Testis (tissue), 2 donors: ENCODE measurements at regions not wholly inside any gene's neighbourhood (a gene's known extent, or its start where the extent isn't known, plus 50 kb on each side); places are given as distances from the start of the nearest gene placed in this dataset.

Source experiments
- DNase-seq: peaks from one replicate; pipeline ENCODE4 v3.0.0-alpha.2; 2019
- H3K27ac ChIP-seq, 2 donors: fragments of 200-600 bp; sonication (generic); one replicate each; pipeline ENCODE4 v1.5.1; 2019
- H3K27me3 ChIP-seq: fragments of 200-600 bp; sonication (generic); one replicate; pipeline ENCODE4 v1.5.1; 2019
- H3K36me3 ChIP-seq: fragments of 200-600 bp; sonication (generic); one replicate; pipeline ENCODE4 v1.5.1; 2017; ENCODE audit warnings: low read depth; ENCODE audit errors: missing control alignments
- H3K4me1 ChIP-seq: fragments of 200-600 bp; sonication (generic); one replicate; pipeline ENCODE4 v1.5.1; 2019
- H3K4me3 ChIP-seq, 2 donors: fragments of 200-600 bp; sonication (generic); one replicate each; pipeline ENCODE4 v1.5.1; 2017 to 2019
- H3K9me3 ChIP-seq: fragments of 200-600 bp; sonication (generic); one replicate; pipeline ENCODE4 v1.5.1; 2017
- CTCF ChIP-seq, 3 experiments: fragments of 450-650 bp in 2 of 3; fragments of 200-600 bp in 1 of 3; sonication (generic) in 1 of 3; IDR thresholded peaks; one replicate each; pipeline ENCODE4 v1.5.1; 2016 to 2019; ENCODE audit warnings: antibody characterized with exemption in 3 of 3, mild to moderate bottlenecking in 2 of 3, moderate library complexity in 1 of 3
- POLR2A ChIP-seq: fragments of 450-650 bp; IDR thresholded peaks from one replicate; pipeline ENCODE4 v1.6.1; 2017; ENCODE audit warnings: antibody characterized with exemption, mild to moderate bottlenecking, moderate library complexity
- WGBS, 2 donors: methylation state at CpG; one replicate each; pipeline ENCODE4 v1.1.5; 2018; 5-methylcytosine and 5-hydroxymethylcytosine counted together
- intact Hi-C: fragments of 100-400 bp; cut with DNase I; formaldehyde crosslinking; loops from one replicate; pipeline ENCODE4 v1.15.1; 2023; ENCODE audit warnings: low total_unique reads

GRCh38 chr18:26662996-26663395 lies 114.6 kb upstream of the KCTD1 start:
- Histone ChIP-seq H3K9me3 (no peaks in the 10 kb centered on the region), H3K4me1 (peaks cover 2% of the 10 kb centered on the region), H3K36me3 (no peaks in the 10 kb centered on the region), H3K27ac (no peak overlapping the region), H3K27me3 (no peaks in the 10 kb centered on the region), H3K4me3 (no peak overlapping the region)
- no peak for TF ChIP-seq POLR2A
- TF ChIP-seq CTCF (IDR thresholded peaks at IDR 0.05) = no peak
- no peak for DNase-seq
- WGBS, 2 donors = 84 to 87% methylated on average over 5 of the region's 5 CpGs
- intact Hi-C loops = no loop called here

GRCh38 chr18:26657631-26658581 lies 109.6 kb upstream of the KCTD1 start:
- intact Hi-C loops = no loop called here
- DNase-seq = no peak
- no peaks in the 10 kb centered on the region for H3K36me3 ChIP-seq
- H3K27me3 ChIP-seq = no peaks in the 10 kb centered on the region
- H3K27ac ChIP-seq = peak overlapping the region in 1 of 2 donors; percentile 86
- peaks cover 9% of the 10 kb centered on the region for H3K4me1 ChIP-seq
- TF ChIP-seq POLR2A (no peak), CTCF (IDR thresholded peaks at IDR 0.05) (no peak)
- peak overlapping the region; percentile 70 to 78 for H3K4me3 ChIP-seq
- 8 to 11% methylated on average over 15 of the region's 15 CpGs for WGBS, 2 donors
- H3K9me3 ChIP-seq = no peaks in the 10 kb centered on the region

- peak; percentile 66 for DNase-seq
- no peaks in the 10 kb centered on the region for H3K9me3 ChIP-seq
- TF ChIP-seq CTCF (IDR thresholded peaks at IDR 0.05) (no peak), POLR2A (no peak)
- no peaks in the 10 kb centered on the region for H3K36me3 ChIP-seq
- H3K27me3 ChIP-seq = no peaks in the 10 kb centered on the region
- peaks cover 9% of the 10 kb centered on the region for H3K4me1 ChIP-seq
- 0 to 1% methylated on average over 18 to 21 of the region's 52 CpGs for WGBS, 2 donors
- H3K27ac ChIP-seq = peak overlapping the region; percentile 76 to 86
- H3K4me3 ChIP-seq = peak overlapping the region; percentile 70 to 78
- intact Hi-C loops = no loop called here
Observed at GRCh38 chr18:26656944-26657536, 108.7 kb upstream of the KCTD1 start.

- Histone ChIP-seq H3K27me3 (no peaks in the 10 kb centered on the region), H3K36me3 (no peaks in the 10 kb centered on the region), H3K27ac (peak overlapping the region; percentile 58 to 86), H3K4me1 (peaks cover 9% of the 10 kb centered on the region), H3K9me3 (no peaks in the 10 kb centered on the region), H3K4me3 (peak overlapping the region; percentile 70 to 78)
- intact Hi-C loops = no loop called here
- 0% methylated on average over 26 to 38 of the region's 68 CpGs for WGBS, 2 donors
- DNase-seq = no peak
- no peak for TF ChIP-seq POLR2A
- TF ChIP-seq CTCF (IDR thresholded peaks at IDR 0.05) = no peak
Observed at GRCh38 chr18:26656431-26656943, 108.1 kb upstream of the KCTD1 start.
